Hepatocyte (in vitro differentiated cells): ENCODE measurements at regions not wholly inside any gene's neighbourhood (a gene's known extent, or its start where the extent isn't known, plus 50 kb on each side); places are given as distances from the start of the nearest gene placed in this dataset.

Experiments
- DNase-seq: peaks from one replicate; pipeline ENCODE4 v3.0.0-alpha.2; 2016; ENCODE audit warnings: low spot score
- H2AFZ ChIP-seq: fragments of 200-600 bp; sonication (generic); 2 replicates; pipeline ENCODE4 v1.6.0; 2016; ENCODE audit warnings: antibody characterized with exemption, mild to moderate bottlenecking
- H3K27ac ChIP-seq: fragments of 200-600 bp; sonication (generic); 2 replicates; pipeline ENCODE4 v1.5.1; 2016; ENCODE audit warnings: mild to moderate bottlenecking
- H3K27me3 ChIP-seq: fragments of 200-600 bp; sonication (generic); 2 replicates; pipeline ENCODE4 v1.6.1; 2016
- H3K36me3 ChIP-seq: fragments of 200-600 bp; sonication (generic); replicated peaks from 2 replicates; pipeline ENCODE4 v1.5.1; 2016; ENCODE audit warnings: low read depth; ENCODE audit not compliant: insufficient read depth
- H3K4me1 ChIP-seq: fragments of 200-600 bp; sonication (generic); 2 replicates; pipeline ENCODE4 v1.5.1; 2016; ENCODE audit warnings: mild to moderate bottlenecking, moderate library complexity; ENCODE audit not compliant: insufficient read depth
- H3K4me2 ChIP-seq: fragments of 200-600 bp; sonication (generic); 2 replicates; pipeline ENCODE4 v1.6.0; 2016
- H3K4me3 ChIP-seq: fragments of 200-600 bp; sonication (generic); 2 replicates; pipeline ENCODE4 v1.5.1; 2016; ENCODE audit warnings: mild to moderate bottlenecking
- H3K79me2 ChIP-seq: fragments of 200-600 bp; sonication (generic); 2 replicates; pipeline ENCODE4 v1.6.0; 2017; ENCODE audit warnings: mild to moderate bottlenecking
- H3K9me2 ChIP-seq: fragments of 200-600 bp; sonication (generic); replicated peaks from 2 replicates; pipeline ENCODE4 v1.6.0; 2017; ENCODE audit warnings: mild to moderate bottlenecking; ENCODE audit not compliant: insufficient read depth
- H3K9me3 ChIP-seq: fragments of 200-600 bp; sonication (generic); 2 replicates; pipeline ENCODE4 v1.5.1; 2016; ENCODE audit warnings: low read depth, mild to moderate bottlenecking
- H4K20me1 ChIP-seq: fragments of 200-600 bp; sonication (generic); 2 replicates; pipeline ENCODE4 v1.6.0; 2016; ENCODE audit warnings: mild to moderate bottlenecking; ENCODE audit not compliant: insufficient read depth, poor library complexity, severe bottlenecking
- EZH2 ChIP-seq: fragments of 200-600 bp; sonication (generic); IDR thresholded peaks from 2 replicates; pipeline ENCODE4 v1.6.1; 2016; ENCODE audit warnings: antibody characterized with exemption, mild to moderate bottlenecking, borderline replicate concordance
- EZH2phosphoT487 ChIP-seq: fragments of 200-600 bp; sonication (generic); IDR thresholded peaks from one replicate; pipeline ENCODE4 v1.6.1; 2018; ENCODE audit warnings: antibody characterized with exemption, mild to moderate bottlenecking, low read depth, moderate library complexity; ENCODE audit not compliant: unreplicated experiment, severe bottlenecking
- WGBS: methylation state at CpG from one replicate; pipeline ENCODE4 v1.1.6; 2016; ENCODE audit warnings: low lambda C conversion rate; ENCODE audit errors: missing lambda C conversion rate; 5-methylcytosine and 5-hydroxymethylcytosine counted together
- TF ChIP-seq, protein P1 (sequence below): fragments of 200-600 bp; sonication (generic); IDR thresholded peaks from 2 replicates; pipeline ENCODE4 v1.5.1; 2016; ENCODE audit warnings: antibody characterized with exemption, mild to moderate bottlenecking; ENCODE audit not compliant: poor library complexity

DNA sequence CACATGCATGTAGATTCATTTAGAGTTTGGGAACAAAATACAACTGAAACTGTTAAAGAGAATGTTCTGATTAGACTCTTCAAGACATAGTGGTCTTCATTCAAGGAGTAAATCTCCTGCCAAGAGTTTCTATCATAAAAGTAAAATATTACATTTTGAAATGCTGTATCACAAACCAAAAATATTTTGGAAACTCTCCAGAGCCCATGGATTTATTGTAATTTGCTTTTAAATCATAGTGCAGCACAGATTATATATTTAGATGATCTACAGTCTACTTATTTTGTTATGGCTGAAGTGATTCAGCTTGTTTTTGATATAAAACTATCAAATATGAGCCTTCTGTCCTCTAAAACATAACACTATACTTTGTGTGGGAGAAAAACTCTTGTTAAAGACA lies 105.3 kb downstream of the DISP1 start:
- Histone ChIP-seq H2AFZ (no peak overlapping the region), H3K4me3 (no peak overlapping the region), H3K4me2 (no peak overlapping the region), H3K79me2 (no peaks in the 10 kb centered on the region), H3K36me3 (no peaks in the 10 kb centered on the region), H3K27ac (no peak overlapping the region), H3K27me3 (no peaks in the 10 kb centered on the region), H3K9me2 (no peaks in the 10 kb centered on the region), H3K4me1 (no peaks in the 10 kb centered on the region), H3K9me3 (no peaks in the 10 kb centered on the region), H4K20me1 (no peaks in the 10 kb centered on the region)
- no peak for TF ChIP-seq EZH2phosphoT487
- TF ChIP-seq, protein P1, sequence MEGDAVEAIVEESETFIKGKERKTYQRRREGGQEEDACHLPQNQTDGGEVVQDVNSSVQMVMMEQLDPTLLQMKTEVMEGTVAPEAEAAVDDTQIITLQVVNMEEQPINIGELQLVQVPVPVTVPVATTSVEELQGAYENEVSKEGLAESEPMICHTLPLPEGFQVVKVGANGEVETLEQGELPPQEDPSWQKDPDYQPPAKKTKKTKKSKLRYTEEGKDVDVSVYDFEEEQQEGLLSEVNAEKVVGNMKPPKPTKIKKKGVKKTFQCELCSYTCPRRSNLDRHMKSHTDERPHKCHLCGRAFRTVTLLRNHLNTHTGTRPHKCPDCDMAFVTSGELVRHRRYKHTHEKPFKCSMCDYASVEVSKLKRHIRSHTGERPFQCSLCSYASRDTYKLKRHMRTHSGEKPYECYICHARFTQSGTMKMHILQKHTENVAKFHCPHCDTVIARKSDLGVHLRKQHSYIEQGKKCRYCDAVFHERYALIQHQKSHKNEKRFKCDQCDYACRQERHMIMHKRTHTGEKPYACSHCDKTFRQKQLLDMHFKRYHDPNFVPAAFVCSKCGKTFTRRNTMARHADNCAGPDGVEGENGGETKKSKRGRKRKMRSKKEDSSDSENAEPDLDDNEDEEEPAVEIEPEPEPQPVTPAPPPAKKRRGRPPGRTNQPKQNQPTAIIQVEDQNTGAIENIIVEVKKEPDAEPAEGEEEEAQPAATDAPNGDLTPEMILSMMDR = no peak
- TF ChIP-seq EZH2 = no peak
- DNase-seq = no peak

DNA sequence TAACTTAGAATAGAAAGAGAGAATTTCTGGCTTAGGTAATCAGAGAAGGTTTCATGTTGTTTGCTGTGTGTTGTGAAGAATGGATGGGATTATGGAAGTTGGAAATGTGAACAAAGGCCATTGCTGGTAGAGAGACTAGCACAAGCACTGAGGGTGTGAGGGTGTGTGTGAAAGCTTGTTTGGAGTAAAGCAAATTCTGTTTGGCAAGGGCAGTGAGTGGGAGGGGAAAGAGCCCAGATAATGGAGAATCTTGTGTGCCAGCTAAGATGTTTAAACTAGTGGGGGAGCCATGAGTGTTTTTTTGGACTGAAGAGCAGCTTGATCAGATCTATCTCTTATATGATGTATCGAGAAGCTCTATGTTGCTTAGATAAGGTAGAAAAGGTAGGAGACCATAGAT lies 107.1 kb downstream of the DISP1 start:
- WGBS = 86% methylated on average over 1 of the region's 1 CpG
- Histone ChIP-seq H3K4me3 (no peak overlapping the region), H3K9me3 (no peaks in the 10 kb centered on the region), H3K4me2 (no peak overlapping the region), H3K27ac (no peak overlapping the region), H4K20me1 (no peaks in the 10 kb centered on the region), H3K9me2 (no peaks in the 10 kb centered on the region), H3K4me1 (no peaks in the 10 kb centered on the region), H3K79me2 (no peaks in the 10 kb centered on the region), H2AFZ (no peak overlapping the region), H3K27me3 (no peaks in the 10 kb centered on the region), H3K36me3 (no peaks in the 10 kb centered on the region)
- TF ChIP-seq, protein P1 = no peak
- no peak for TF ChIP-seq EZH2phosphoT487
- no peak for TF ChIP-seq EZH2
- no peak for DNase-seq

- 55% methylated on average over 3 of the region's 3 CpGs for WGBS
- Histone ChIP-seq H3K9me2 (no peaks in the 10 kb centered on the region), H3K4me2 (peak overlapping the region; percentile 12), H2AFZ (no peak overlapping the region), H3K9me3 (no peaks in the 10 kb centered on the region), H4K20me1 (no peaks in the 10 kb centered on the region), H3K36me3 (no peaks in the 10 kb centered on the region), H3K79me2 (no peaks in the 10 kb centered on the region), H3K27me3 (no peaks in the 10 kb centered on the region), H3K4me1 (peaks cover 9% of the 10 kb centered on the region), H3K4me3 (no peak overlapping the region), H3K27ac (peak overlapping the region; percentile 36)
- TF ChIP-seq EZH2 = no peak
- TF ChIP-seq EZH2phosphoT487 = no peak
- TF ChIP-seq, protein P1 = no peak
- peak; percentile 10 for DNase-seq
Observed at GRCh38 chr1:222923506-222923905, 108.7 kb downstream of the DISP1 start.

DNA sequence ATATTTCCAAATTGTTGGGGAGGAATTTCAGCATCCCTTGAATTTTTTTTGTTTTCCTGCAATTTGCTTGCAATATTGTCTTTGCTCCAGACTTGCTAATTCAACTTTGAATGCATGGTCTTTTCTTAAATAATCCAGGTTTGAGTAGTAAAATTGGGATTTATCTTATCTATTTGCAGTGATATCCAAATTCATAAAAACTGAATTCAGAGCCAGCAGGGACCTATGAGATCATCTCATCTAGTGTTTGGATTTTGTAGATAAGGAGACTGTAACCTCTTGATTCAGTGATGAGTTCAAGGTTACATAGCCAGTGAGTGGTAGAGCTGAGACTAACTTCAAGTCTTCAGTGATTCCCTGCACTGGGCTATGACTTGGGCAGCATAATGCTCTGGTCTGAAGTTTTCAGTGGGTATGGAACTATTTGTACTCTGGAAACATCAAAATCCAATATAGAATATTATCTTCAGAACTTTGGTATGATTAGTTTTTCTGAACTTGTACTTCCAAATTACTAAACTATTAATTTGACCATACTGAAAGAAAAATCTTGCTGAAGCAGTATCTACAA lies 109.4 kb downstream of the DISP1 start:
- no peaks in the 10 kb centered on the region for H3K36me3 ChIP-seq
- H3K4me2 ChIP-seq = peak overlapping the region; percentile 12
- peaks cover 9% of the 10 kb centered on the region for H3K4me1 ChIP-seq
- no peaks in the 10 kb centered on the region for H3K27me3 ChIP-seq
- H4K20me1 ChIP-seq = no peaks in the 10 kb centered on the region
- H3K79me2 ChIP-seq = no peaks in the 10 kb centered on the region
- no peak for DNase-seq
- no peak overlapping the region for H3K4me3 ChIP-seq
- no peaks in the 10 kb centered on the region for H3K9me3 ChIP-seq
- TF ChIP-seq EZH2 = no peak
- TF ChIP-seq, protein P1 = no peak
- TF ChIP-seq EZH2phosphoT487 = no peak
- H3K27ac ChIP-seq = peak overlapping the region; percentile 36
- H3K9me2 ChIP-seq = no peaks in the 10 kb centered on the region
- H2AFZ ChIP-seq = no peak overlapping the region
